Neural cell (in vitro differentiated cells): ENCODE measurements at regions not wholly inside any gene's neighbourhood (a gene's known extent, or its start where the extent isn't known, plus 50 kb on each side); places are given as distances from the start of the nearest gene placed in this dataset.

Source experiments
- H2AFZ ChIP-seq: fragments of 200-600, 300-800 bp; sonication (generic), shearing (Covaris generic); 2 replicates; pipeline ENCODE4 v1.6.0; 2014; ENCODE audit warnings: low read depth, mild to moderate bottlenecking, antibody characterized with exemption, low read length, moderate library complexity
- H3F3A ChIP-seq: fragments of 200-600 bp; shearing (Covaris generic); 2 replicates; pipeline ENCODE4 v1.6.1; 2016; ENCODE audit warnings: mild to moderate bottlenecking, moderate library complexity, mixed read lengths, antibody characterized with exemption, low read length; ENCODE audit not compliant: insufficient read depth, poor library complexity, severe bottlenecking
- H3K27ac ChIP-seq: fragments of 200-600, 300-800 bp; sonication (generic), shearing (Covaris generic); 2 replicates; pipeline ENCODE4 v1.5.1; 2014; ENCODE audit warnings: mild to moderate bottlenecking, low read length, moderate library complexity
- H3K27me3 ChIP-seq: fragments of 300-800, 200-600 bp; sonication (generic), shearing (Covaris generic); 2 replicates; pipeline ENCODE4 v1.6.0; 2014; ENCODE audit warnings: mild to moderate bottlenecking, low read depth, low read length, moderate library complexity; ENCODE audit not compliant: insufficient read depth
- H3K36me3 ChIP-seq: fragments of 300-800, 200-600 bp; sonication (generic), shearing (Covaris generic); 2 replicates; pipeline ENCODE4 v1.5.1; 2014; ENCODE audit warnings: mild to moderate bottlenecking, antibody characterized with exemption, low read length, moderate library complexity; ENCODE audit not compliant: insufficient read depth
- H3K4me2 ChIP-seq: fragments of 300-800, 200-600 bp; sonication (generic), shearing (Covaris generic); 2 replicates; pipeline ENCODE4 v1.6.0; 2014; ENCODE audit warnings: mild to moderate bottlenecking, low read length
- H3K4me3 ChIP-seq: fragments of 300-800, 200-600 bp; sonication (generic), shearing (Covaris generic); 2 replicates; pipeline ENCODE4 v1.5.1; 2014; ENCODE audit warnings: mild to moderate bottlenecking, low read length, moderate library complexity
- H3K79me2 ChIP-seq: fragments of 200-600 bp; shearing (Covaris generic); replicated peaks from 2 replicates; pipeline ENCODE4 v1.6.0; 2014; ENCODE audit warnings: mild to moderate bottlenecking, low read length, moderate library complexity; ENCODE audit not compliant: insufficient read depth
- H3K9ac ChIP-seq: fragments of 300-800, 200-600 bp; sonication (generic), shearing (Covaris generic); 2 replicates; pipeline ENCODE4 v1.6.1; 2016; ENCODE audit warnings: mild to moderate bottlenecking, low read length, mixed read lengths
- H3K9me2 ChIP-seq: fragments of 200-600 bp; shearing (Covaris generic); 2 replicates; pipeline ENCODE4 v1.6.1; 2016; ENCODE audit warnings: mild to moderate bottlenecking, low read length, mixed read lengths; ENCODE audit not compliant: insufficient read depth
- H3K9me3 ChIP-seq: fragments of 200-600, 300-800 bp; sonication (generic), shearing (Covaris generic); 2 replicates; pipeline ENCODE4 v1.6.1; 2016; ENCODE audit warnings: mild to moderate bottlenecking, mixed run types, low read length, moderate library complexity, mixed read lengths
- H4K20me1 ChIP-seq: fragments of 200-600 bp; shearing (Covaris generic); 2 replicates; pipeline ENCODE4 v1.6.1; 2016; ENCODE audit warnings: mild to moderate bottlenecking, mixed run types; ENCODE audit not compliant: insufficient read depth
- CTCF ChIP-seq: fragments of 450-650 bp; IDR thresholded peaks from 2 replicates; pipeline ENCODE4 v1.5.1; 2014; ENCODE audit warnings: antibody characterized with exemption, mild to moderate bottlenecking, moderate library complexity; ENCODE audit not compliant: poor library complexity, severe bottlenecking
- EP300 ChIP-seq: fragments of 450-650 bp; conservative IDR thresholded peaks from 2 replicates; pipeline ENCODE4 v1.6.1; 2014; ENCODE audit warnings: antibody characterized with exemption, mild to moderate bottlenecking, moderate library complexity; ENCODE audit not compliant: poor library complexity, severe bottlenecking
- EZH2 ChIP-seq: fragments of 200-600, 300-800 bp; shearing (Covaris generic), sonication (generic); IDR thresholded peaks from 2 replicates; pipeline ENCODE4 v1.6.1; 2014; ENCODE audit warnings: antibody characterized with exemption, low read length, borderline replicate concordance, mild to moderate bottlenecking; ENCODE audit not compliant: insufficient read depth, poor library complexity, severe bottlenecking
- MXI1 ChIP-seq: fragments of 450-650 bp; conservative IDR thresholded peaks from 2 replicates; pipeline ENCODE4 v1.6.1; 2014; ENCODE audit warnings: antibody characterized with exemption, mild to moderate bottlenecking; ENCODE audit not compliant: poor library complexity, severe bottlenecking
- RAD21 ChIP-seq: fragments of 450-650 bp; conservative IDR thresholded peaks from 2 replicates; pipeline ENCODE4 v1.6.1; 2014; ENCODE audit warnings: antibody characterized with exemption, mild to moderate bottlenecking, moderate library complexity
- REST ChIP-seq: IDR thresholded peaks from 2 replicates; pipeline ENCODE4 v1.6.1; 2012; ENCODE audit warnings: borderline replicate concordance
- SMC3 ChIP-seq: fragments of 450-650 bp; conservative IDR thresholded peaks from 2 replicates; pipeline ENCODE4 v1.6.1; 2014; ENCODE audit warnings: antibody characterized with exemption, mild to moderate bottlenecking, moderate library complexity; ENCODE audit not compliant: poor library complexity
- TAF1 ChIP-seq: IDR thresholded peaks from 2 replicates; pipeline ENCODE4 v1.6.1; 2012; ENCODE audit warnings: low read depth

- Histone ChIP-seq H2AFZ (no peak overlapping the region), H3K9ac (no peak overlapping the region), H3K9me3 (no peaks in the 10 kb centered on the region), H4K20me1 (no peaks in the 10 kb centered on the region), H3K4me3 (no peak overlapping the region), H3K27me3 (no peaks in the 10 kb centered on the region), H3K27ac (no peak overlapping the region), H3K36me3 (no peaks in the 10 kb centered on the region), H3K9me2 (no peaks in the 10 kb centered on the region), H3K79me2 (no peaks in the 10 kb centered on the region), H3K4me2 (no peak overlapping the region), H3F3A (no peaks in the 10 kb centered on the region)
- no peak for TF ChIP-seq EZH2
- TF ChIP-seq CTCF, result no peak
- TF ChIP-seq TAF1, result no peak
- TF ChIP-seq MXI1, result no peak
- no peak for TF ChIP-seq EP300
- no peak for TF ChIP-seq REST
- TF ChIP-seq RAD21, result no peak
Observed at GRCh38 chr1:116265931-116266863, 106.8 kb upstream of the ATP1A1 start.

GRCh38 chr1:116266864-116267212 lies 106.2 kb upstream of the ATP1A1 start:
- Histone ChIP-seq H4K20me1 (no peaks in the 10 kb centered on the region), H3K4me2 (no peak overlapping the region), H2AFZ (no peak overlapping the region), H3K9me2 (no peaks in the 10 kb centered on the region), H3K36me3 (no peaks in the 10 kb centered on the region), H3K27me3 (no peaks in the 10 kb centered on the region), H3F3A (no peaks in the 10 kb centered on the region), H3K27ac (no peak overlapping the region), H3K9ac (no peak overlapping the region), H3K79me2 (no peaks in the 10 kb centered on the region), H3K4me3 (no peak overlapping the region), H3K9me3 (no peaks in the 10 kb centered on the region)
- TF ChIP-seq CTCF (no peak), SMC3 (no peak), RAD21 (no peak), TAF1 (no peak)
